Tibial nerve (tissue), 4 donors: ENCODE measurements at regions not wholly inside any gene's neighbourhood (a gene's known extent, or its start where the extent isn't known, plus 50 kb on each side); places are given as distances from the start of the nearest gene placed in this dataset.

Experiments
- CTCF ChIP-seq, 5 experiments: fragments of 200-600 bp in 3 of 5; fragments of 450-650 bp in 2 of 5; sonication (generic) in 3 of 5; IDR thresholded peaks; one replicate each; pipeline ENCODE4 v1.5.1; 2016 to 2019; ENCODE audit warnings: antibody characterized with exemption in 5 of 5, mild to moderate bottlenecking in 3 of 5, moderate library complexity in 2 of 5
- EP300 ChIP-seq, 2 donors: sonication (generic); formaldehyde crosslinking; IDR thresholded peaks; one replicate each; pipeline ENCODE4 v1.6.1; 2017; ENCODE audit warnings: antibody characterized with exemption in 2 of 2, mild to moderate bottlenecking in 1 of 2
- POLR2A ChIP-seq, 2 donors: fragments of 450-650 bp; IDR thresholded peaks; one replicate each; pipeline ENCODE4 v1.6.1; 2017; ENCODE audit warnings: antibody characterized with exemption in 2 of 2, mild to moderate bottlenecking in 2 of 2, moderate library complexity in 2 of 2

GRCh38 chr6:145212813-145213212 is 522.5 kb downstream of the EPM2A start:
- TF ChIP-seq CTCF (IDR thresholded peaks at IDR 0.05) (no peak), EP300 (IDR thresholded peaks at IDR 0.05) (no peak), POLR2A (IDR thresholded peaks at IDR 0.05) (no peak)
